Uterus (tissue), 2 donors: ENCODE measurements at regions not wholly inside any gene's neighbourhood (a gene's known extent, or its start where the extent isn't known, plus 50 kb on each side); places are given as distances from the start of the nearest gene placed in this dataset.

ENCODE experiments used
- POLR2A ChIP-seq, 2 donors: fragments of 450-650 bp; IDR thresholded peaks; one replicate each; pipeline ENCODE4 v1.6.1; 2016; ENCODE audit warnings: antibody characterized with exemption in 2 of 2, mild to moderate bottlenecking in 1 of 2, moderate library complexity in 1 of 2
- TF ChIP-seq, protein P1 (sequence below), 4 experiments: fragments of 200-600 bp in 2 of 4; fragments of 450-650 bp in 2 of 4; sonication (generic) in 2 of 4; IDR thresholded peaks; one replicate each; pipeline ENCODE4 v1.5.1; 2016 to 2019; ENCODE audit warnings: antibody characterized with exemption in 4 of 4, mild to moderate bottlenecking in 2 of 4, moderate library complexity in 1 of 4

DNA sequence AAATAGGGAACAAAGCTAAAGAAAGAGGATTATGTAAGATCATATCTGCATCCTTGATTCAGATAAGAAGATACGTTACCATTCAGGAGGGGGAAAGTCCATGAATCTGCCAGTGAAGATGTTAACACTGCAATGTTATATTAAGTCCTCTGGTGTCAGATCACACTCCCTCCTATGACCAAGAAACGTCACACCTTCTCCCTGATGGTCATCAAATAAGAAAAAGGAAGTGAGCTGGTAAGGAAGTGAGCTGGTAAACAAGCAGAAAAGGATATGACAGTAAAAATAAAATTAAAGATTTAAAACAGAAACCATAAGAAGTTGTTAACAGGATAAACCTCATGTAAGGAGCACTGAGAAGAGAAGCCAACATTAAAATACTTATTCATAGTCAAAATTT is 340.2 kb downstream of the SEC23A start:
- TF ChIP-seq, protein P1, sequence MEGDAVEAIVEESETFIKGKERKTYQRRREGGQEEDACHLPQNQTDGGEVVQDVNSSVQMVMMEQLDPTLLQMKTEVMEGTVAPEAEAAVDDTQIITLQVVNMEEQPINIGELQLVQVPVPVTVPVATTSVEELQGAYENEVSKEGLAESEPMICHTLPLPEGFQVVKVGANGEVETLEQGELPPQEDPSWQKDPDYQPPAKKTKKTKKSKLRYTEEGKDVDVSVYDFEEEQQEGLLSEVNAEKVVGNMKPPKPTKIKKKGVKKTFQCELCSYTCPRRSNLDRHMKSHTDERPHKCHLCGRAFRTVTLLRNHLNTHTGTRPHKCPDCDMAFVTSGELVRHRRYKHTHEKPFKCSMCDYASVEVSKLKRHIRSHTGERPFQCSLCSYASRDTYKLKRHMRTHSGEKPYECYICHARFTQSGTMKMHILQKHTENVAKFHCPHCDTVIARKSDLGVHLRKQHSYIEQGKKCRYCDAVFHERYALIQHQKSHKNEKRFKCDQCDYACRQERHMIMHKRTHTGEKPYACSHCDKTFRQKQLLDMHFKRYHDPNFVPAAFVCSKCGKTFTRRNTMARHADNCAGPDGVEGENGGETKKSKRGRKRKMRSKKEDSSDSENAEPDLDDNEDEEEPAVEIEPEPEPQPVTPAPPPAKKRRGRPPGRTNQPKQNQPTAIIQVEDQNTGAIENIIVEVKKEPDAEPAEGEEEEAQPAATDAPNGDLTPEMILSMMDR (IDR thresholded peaks at IDR 0.05): no peak
- TF ChIP-seq POLR2A (IDR thresholded peaks at IDR 0.05): no peak
